Omental fat pad (tissue), 3 donors: ENCODE measurements at regions not wholly inside any gene's neighbourhood (a gene's known extent, or its start where the extent isn't known, plus 50 kb on each side); places are given as distances from the start of the nearest gene placed in this dataset.
"Not testable (repeated sequence)": the region's sequence is repeated elsewhere in the genome, so short reads cannot be mapped to it uniquely, and the experiment has no call there.

Experiments
- ATAC-seq: fragments of 150-250 bp; one replicate; pipeline ENCODE4 v1.9.1; 2016; ENCODE audit warnings: mild to moderate bottlenecking, moderate library complexity; ENCODE audit not compliant: low FRiP score
- DNase-seq: peaks from one replicate; pipeline ENCODE4 v3.0.0-alpha.2; 2019; ENCODE audit warnings: low spot score
- TF ChIP-seq, protein P1 (sequence below), 3 donors: fragments of 450-650 bp; IDR thresholded peaks; one replicate each; pipeline ENCODE4 v1.5.1; 2016 to 2017; ENCODE audit warnings: antibody characterized with exemption in 3 of 3, mild to moderate bottlenecking in 3 of 3, moderate library complexity in 2 of 3

DNA sequence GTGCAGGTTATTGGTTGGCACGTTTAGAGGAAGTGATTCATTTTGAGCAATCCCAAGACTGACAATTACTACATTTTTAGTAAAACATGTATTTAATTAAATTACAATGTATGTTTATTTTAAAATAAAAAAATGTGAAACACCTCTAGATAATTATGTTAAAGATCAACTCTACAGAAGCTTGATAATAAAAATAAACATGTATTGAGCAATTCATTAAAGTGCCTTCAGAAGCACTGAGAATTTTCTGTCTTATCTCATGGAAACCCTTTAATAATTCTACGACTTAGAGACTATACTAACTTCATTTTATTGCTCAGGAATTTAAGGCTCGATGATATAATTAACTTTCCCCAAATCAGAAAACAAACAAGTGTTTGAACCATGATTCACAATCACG lies 208.0 kb upstream of the BRINP3 start:
- ATAC-seq (no peak), DNase-seq (no peak)
- TF ChIP-seq, protein P1, sequence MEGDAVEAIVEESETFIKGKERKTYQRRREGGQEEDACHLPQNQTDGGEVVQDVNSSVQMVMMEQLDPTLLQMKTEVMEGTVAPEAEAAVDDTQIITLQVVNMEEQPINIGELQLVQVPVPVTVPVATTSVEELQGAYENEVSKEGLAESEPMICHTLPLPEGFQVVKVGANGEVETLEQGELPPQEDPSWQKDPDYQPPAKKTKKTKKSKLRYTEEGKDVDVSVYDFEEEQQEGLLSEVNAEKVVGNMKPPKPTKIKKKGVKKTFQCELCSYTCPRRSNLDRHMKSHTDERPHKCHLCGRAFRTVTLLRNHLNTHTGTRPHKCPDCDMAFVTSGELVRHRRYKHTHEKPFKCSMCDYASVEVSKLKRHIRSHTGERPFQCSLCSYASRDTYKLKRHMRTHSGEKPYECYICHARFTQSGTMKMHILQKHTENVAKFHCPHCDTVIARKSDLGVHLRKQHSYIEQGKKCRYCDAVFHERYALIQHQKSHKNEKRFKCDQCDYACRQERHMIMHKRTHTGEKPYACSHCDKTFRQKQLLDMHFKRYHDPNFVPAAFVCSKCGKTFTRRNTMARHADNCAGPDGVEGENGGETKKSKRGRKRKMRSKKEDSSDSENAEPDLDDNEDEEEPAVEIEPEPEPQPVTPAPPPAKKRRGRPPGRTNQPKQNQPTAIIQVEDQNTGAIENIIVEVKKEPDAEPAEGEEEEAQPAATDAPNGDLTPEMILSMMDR (IDR thresholded peaks at IDR 0.05), result no peak

DNA sequence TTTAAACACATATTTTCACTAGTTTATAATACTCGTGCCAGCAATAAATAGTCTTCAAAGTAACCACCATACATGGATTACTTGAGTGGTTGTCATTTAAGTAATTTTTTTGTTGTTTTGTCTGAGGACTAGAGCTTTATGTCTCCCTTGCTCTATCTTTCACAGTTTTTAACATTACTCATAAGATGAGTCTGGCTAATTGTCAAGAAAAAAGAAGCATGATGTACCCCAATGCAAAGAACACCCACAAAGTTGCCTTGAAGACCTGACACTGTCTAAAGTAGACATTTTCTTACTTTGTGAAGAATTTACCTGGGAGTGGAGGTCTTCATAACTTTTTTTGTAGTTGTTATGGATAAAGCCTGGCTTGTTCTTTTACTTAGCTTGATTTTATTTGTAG lies 210.4 kb upstream of the BRINP3 start:
- ATAC-seq, result no peak
- TF ChIP-seq, protein P1 (IDR thresholded peaks at IDR 0.05), result no peak
- no peak for DNase-seq

DNA sequence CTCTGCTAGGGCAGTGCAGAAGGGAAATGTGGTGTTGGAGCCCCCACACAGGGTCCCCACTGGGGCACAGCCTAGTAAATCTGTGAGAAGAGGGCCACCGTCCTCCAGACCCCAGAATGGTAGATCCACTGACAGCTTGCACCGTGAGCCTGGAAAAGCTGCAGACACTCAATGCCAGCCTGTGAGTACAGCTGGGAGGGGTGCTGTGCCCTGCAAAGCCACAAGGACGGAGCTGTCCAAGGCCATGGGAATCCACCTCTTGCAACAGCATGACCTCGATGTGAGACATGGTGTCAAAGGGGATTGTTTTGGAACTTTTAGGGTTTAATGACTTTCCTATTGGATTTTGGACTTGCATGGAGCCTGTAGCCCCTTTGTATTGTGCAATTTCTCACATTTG lies 220.8 kb upstream of the BRINP3 start:
- ATAC-seq, DNase-seq: not testable (repeated sequence)

DNA sequence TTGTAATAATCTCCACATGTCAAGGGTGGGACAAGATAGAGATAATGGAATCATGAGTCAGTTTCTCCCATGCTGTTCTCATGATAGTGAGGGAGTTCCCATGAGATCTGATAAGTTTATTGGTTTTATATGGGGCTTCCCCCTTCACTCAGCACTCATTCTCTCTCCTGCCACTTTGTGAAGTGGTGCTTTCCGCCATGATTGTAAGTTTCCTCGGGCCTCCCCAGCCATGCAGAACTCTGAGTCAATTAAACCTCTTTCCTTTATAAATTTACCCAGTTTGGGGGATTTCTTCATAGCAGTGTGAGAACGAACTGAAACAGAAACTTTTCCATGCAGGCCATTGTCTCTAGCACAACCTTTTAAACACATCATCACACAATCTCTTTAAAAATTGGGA lies 221.5 kb upstream of the BRINP3 start:
- TF ChIP-seq, protein P1 (IDR thresholded peaks at IDR 0.05), result no peak
- DNase-seq, result no peak
- ATAC-seq, result no peak

DNA sequence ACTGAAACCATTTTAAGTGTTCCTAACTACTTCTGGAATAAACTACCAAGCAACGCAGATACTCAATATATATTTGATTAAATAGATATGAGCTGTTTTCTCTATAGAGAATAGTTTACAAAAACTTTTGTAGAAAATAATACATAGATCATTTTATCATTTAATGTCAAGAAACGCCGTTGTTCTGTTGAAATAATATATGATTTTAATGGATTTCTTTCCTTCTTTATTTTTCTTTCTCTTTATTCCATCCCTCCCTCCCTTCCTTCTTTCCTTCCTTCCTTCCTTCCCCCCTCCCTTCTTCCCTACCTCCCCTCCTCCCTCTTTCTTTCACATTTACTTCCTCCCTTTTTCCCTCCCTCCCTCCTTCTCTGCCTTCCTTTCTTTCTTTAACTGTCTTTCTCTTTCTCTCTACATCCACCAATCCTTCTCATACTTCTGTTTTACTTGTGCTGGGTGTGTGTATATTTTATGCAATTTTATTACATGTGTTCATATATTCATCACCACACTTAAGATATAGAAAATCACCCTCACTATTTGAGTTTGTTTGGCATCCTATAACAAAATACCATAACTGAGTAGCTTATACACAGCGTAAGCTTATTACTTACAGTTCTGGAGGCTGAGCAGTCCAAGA lies 230.9 kb upstream of the BRINP3 start:
- TF ChIP-seq, protein P1 (IDR thresholded peaks at IDR 0.05), result no peak
- no peak for ATAC-seq
- DNase-seq, result no peak

DNA sequence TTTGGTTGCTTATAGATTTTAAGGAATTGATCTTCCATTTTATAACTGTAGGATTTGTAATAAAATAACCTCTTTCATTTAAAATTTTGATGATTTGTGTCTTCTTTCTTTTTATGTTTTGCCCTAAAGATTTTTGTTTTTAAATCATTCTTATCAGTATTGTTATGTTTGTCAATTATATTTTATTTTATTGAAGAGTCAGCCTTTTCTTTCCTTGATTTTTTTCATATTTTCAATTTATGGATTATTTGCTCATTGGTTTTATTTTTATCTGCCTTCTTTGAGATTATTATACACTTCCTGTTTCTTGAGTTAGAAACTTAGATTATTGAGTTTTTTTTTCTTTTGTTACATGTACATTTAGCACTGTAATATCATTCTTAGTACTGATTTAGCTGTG lies 233.4 kb upstream of the BRINP3 start:
- DNase-seq (no peak), ATAC-seq (no peak)
- TF ChIP-seq, protein P1 (IDR thresholded peaks at IDR 0.05), result no peak

DNA sequence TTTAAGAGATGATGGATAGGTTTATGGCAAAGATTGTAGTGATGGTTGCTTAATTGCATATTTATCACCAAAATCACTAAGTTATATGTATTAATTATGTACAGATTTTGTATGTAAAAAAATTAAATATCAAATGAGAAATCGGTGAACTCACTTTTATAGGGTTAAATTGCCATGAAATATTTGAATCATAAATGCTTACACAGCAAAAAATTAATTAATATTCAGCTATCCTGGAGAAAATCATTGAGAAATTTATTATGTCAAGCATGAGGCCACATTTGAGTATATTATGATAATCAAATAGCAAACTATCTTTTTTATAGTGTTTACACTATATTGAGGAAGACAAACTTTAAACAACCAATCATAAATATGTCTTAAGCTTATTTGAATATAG lies 239.4 kb upstream of the BRINP3 start:
- DNase-seq (no peak), ATAC-seq (no peak)
- TF ChIP-seq, protein P1 (IDR thresholded peaks at IDR 0.05), result no peak
